Ovary (tissue), 3 donors: ENCODE measurements at regions not wholly inside any gene's neighbourhood (a gene's known extent, or its start where the extent isn't known, plus 50 kb on each side); places are given as distances from the start of the nearest gene placed in this dataset.

Experiments
- EP300 ChIP-seq: sonication (generic); formaldehyde crosslinking; IDR thresholded peaks from one replicate; pipeline ENCODE4 v1.6.1; 2017; ENCODE audit warnings: antibody characterized with exemption
- TF ChIP-seq, protein P1 (sequence below), 3 donors: fragments of 450-650 bp in 2 of 3; fragments of 200-600 bp in 1 of 3; IDR thresholded peaks; one replicate each; pipeline versions ENCODE4 v1.5.1 to v1.8.0; 2016 to 2022; ENCODE audit warnings: antibody characterized with exemption in 3 of 3, mild to moderate bottlenecking in 1 of 3
- donor health status: DM: no; HTN: no; CAD: no.

DNA sequence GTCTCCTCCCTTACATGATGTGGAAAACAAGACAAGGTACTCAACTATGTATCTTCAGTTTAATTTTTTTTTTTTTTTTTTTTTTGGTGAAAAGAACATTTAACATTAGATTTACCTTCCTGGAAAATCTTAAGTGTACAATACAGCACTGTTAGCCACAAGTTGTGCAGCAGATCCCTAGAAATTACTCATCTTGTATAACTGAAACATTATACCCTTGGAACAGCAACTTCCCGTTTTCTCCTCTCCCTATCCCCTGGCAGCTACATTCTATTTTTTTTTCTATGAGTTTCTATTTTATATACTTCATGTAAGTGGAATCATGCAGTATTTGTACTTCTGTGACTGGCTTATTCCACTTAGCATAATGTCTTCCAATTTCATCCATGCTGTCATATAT lies 421.9 kb upstream of the FTMT start:
- TF ChIP-seq, protein P1, sequence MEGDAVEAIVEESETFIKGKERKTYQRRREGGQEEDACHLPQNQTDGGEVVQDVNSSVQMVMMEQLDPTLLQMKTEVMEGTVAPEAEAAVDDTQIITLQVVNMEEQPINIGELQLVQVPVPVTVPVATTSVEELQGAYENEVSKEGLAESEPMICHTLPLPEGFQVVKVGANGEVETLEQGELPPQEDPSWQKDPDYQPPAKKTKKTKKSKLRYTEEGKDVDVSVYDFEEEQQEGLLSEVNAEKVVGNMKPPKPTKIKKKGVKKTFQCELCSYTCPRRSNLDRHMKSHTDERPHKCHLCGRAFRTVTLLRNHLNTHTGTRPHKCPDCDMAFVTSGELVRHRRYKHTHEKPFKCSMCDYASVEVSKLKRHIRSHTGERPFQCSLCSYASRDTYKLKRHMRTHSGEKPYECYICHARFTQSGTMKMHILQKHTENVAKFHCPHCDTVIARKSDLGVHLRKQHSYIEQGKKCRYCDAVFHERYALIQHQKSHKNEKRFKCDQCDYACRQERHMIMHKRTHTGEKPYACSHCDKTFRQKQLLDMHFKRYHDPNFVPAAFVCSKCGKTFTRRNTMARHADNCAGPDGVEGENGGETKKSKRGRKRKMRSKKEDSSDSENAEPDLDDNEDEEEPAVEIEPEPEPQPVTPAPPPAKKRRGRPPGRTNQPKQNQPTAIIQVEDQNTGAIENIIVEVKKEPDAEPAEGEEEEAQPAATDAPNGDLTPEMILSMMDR (IDR thresholded peaks at IDR 0.05), result no peak
- no peak for TF ChIP-seq EP300
